ENCODE measurements at regions not wholly inside any gene's neighbourhood (a gene's known extent, or its start where the extent isn't known, plus 50 kb on each side); places are given as distances from the start of the nearest gene placed in this dataset.

DNA sequence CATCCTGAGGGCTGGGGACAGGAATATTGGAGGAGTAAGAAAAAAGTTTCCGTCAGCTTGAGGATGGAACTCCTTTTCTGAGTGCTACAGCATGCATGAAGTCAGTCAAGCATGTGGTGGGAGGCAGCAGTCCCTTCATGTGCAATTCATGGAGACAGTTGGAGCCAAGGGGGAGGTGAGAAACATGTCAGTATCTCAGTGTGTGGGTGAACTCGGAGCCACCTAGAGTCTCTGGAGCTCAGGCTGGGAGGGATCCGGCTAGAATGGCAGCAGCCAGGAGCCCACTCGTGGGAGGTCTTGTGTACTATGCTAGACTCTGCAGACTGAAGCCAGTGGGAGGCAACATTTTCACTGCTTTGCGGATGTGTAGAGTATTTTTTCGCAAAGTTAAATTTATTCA, 60.3 kb downstream of the AVPR1A start:
- DNase-seq (no peak), ATAC-seq (no peak)
- intact Hi-C loops (cut with DNase I), result no loop called here

DNA sequence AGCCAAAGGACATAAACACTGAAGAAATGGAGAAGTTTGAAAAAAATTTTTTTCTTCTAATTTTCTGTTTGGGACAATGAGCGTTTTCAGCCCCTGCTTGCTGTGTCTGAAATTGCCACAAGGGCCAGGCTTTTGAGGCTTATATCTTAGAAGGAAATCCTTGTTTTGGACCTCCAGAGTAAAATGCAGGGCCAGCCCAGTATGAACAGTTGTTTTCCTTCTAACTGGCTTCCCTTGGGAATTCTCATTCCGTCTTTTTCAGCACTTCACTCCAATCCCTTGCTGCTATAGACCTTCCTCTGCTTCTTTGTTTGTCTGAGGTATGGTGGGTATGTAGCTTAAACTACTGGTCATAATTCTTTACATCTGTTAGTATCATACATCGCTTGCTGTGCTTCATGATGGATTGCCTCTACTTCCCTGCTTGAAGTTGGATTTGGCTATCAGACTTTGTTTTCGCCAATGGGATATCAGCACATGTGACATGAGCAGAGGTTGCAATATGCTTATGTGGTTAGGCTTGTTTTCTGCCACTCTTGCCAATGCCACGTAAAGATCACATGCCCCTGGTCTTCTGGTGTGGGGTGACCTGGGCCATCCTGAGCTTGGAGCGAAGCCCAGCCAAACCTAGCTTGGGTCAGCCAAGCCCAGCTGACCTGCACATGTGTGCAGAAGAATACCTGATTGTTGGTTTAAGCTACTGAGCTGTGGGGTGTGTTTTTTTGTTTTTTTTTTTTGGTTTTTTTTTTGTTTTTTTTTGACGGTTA, 64.7 kb downstream of the AVPR1A start:
- DNase-seq (no peak), ATAC-seq (peak in 1 of 2 donors; percentile 50)
- intact Hi-C loops (cut with DNase I), result no loop called here

DNA sequence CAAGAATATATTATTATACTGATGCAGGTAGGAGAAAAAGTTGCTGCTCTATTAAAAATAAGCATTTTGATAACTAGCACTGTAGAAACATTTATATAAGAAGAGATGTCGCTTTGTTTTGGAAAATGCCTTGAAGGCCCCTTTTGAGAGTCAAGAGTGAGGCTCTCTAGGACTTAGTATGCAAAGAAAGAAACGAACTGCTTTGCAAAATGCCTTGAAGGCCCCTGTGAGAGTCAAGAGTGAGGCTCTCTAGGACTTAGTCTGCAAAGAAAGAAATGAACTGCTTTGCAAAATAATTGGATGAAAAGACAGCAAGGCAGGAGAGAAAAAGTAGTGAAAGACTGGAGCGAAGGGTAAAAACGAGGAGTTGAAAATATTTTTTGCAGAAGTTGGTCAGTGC, 65.9 kb downstream of the AVPR1A start:
- no peak for ATAC-seq
- no peak for DNase-seq
- intact Hi-C loops (cut with DNase I), result no loop called here

DNA sequence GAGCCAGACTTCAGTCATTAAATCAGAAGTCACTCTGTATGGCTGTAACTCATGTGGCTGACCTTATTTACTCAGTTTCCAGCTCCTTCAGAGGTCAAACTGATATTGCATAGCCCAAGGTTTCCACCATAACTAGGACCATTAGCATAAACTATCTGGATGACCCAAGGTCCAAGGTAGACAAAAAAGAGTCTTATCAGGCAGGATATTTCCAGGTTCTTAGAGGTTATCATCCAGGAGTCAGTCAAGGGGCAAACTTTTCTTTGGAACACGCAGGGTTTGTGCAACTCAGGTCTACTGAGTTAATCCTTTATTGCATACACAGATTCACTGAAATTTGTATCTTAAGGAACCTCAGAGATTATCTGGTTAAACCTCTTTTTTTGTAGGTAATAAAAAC, 66.5 kb downstream of the AVPR1A start:
- ATAC-seq (no peak), DNase-seq (no peak)
- intact Hi-C loops (cut with DNase I), result no loop called here

GRCh38 chr12:63083046-63083445, 68.0 kb downstream of the AVPR1A start:
- ATAC-seq, result no peak
- no peak for DNase-seq
- intact Hi-C loops (cut with DNase I), result no loop called here

DNA sequence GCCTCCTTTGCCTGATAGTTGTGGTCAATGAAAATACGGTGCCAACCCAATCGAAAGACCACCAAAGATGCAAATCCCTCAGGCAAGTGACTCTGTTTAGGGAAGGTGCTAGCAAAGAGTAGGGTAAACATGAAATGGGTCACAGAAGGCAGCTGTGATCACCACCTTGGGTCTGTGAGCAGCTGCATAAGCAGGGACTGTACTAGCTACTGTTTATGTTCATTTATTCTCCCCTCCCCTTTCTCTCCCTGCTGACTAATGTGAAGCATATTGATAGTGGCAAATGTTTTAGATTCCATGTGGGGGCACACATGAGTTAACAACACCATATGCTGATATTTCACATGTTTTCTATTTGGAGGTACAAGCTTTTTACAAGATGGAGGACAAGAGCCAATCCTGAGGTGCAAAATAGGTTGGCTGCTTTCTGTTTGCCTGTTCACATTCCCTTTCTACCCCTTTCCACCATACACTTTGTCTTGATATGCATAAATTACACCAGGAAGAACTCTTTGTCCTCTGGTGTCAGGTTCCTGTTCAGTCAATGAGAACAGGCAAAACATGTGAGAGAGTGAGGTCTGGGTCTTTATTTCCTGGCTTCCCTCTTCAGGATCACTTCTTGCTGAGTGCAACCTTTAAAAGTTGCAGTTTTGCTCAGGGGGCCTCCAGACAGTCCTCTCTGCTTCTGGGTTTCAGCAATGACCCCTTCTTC, 71.1 kb downstream of the AVPR1A start:
- intact Hi-C loops (cut with DNase I), result no loop called here
- no peak for ATAC-seq
- no peak for DNase-seq

DNA sequence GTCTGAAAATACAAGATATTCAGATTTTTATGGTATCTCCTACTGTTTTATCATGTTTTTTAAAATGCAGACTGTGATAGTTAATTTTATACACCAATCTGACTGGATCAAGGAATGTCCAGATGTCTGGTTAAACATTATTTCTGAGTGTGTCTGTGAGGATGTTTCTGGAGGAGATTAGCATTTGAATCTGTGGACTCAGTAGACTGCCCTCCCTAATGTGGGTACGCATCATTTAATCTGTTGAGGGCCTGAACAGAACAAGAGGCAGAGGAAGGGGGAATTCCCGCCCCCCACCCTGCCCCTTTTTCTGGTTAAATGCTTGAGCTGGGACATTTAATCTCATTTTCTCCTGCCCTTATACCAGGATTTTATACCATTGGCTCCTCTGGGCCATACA, 72.1 kb downstream of the AVPR1A start:
- no peak for DNase-seq
- intact Hi-C loops (cut with DNase I), result no loop called here
- no peak for ATAC-seq

DNA sequence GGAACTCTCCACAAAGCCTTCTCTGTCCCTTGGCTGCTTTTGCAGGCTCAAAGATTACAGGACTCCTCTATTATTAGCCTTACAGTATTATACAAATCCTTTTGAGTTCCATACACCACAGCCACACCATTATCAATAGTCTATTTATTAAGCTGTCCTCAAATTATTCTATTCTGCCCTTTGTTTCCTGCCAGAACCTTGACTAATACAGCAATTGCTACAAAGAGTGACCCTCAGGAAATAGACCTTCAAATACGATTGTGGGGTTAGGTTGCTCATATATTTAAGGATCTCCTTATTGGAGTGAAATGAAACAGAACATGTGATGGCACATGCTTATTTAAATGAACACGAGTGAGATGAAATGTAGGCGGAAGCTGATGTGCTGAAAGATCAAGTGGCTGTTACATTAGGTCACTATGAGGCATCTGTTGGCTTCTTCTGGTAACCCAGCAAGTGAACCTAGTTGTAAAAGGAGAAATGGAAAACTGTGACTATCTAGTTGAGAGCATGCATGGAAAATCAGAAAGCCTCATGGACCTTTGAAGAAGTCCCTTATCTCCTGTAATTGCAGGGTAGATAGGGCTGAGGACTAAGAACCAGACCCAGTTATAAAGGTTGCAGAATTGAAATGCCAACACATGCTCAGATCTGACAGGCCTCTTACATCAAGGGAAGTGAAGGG, 75.5 kb downstream of the AVPR1A start:
- no peak for ATAC-seq
- intact Hi-C loops (cut with DNase I), result no loop called here
- no peak for DNase-seq

- no peak for DNase-seq
- intact Hi-C loops (cut with DNase I), result no loop called here
- no peak for ATAC-seq
Observed at GRCh38 chr12:63070709-63071108, 80.3 kb downstream of the AVPR1A start.

- DNase-seq (no peak), ATAC-seq (no peak)
- intact Hi-C loops (cut with DNase I), result loop anchor here in 1 of 2 donors (5.0 kb wide), 2 partner anchors 258 to 488 kb away; no protein-coding TSS in a partner anchor
Observed at GRCh38 chr12:63069860-63070617, 81.0 kb downstream of the AVPR1A start.

GRCh38 chr12:63068857-63069442, 82.1 kb downstream of the AVPR1A start:
- no peak for ATAC-seq
- DNase-seq, result no peak
- intact Hi-C loops (cut with DNase I), result loop anchor here in 1 of 2 donors (5.0 kb wide), 2 partner anchors 257 to 487 kb away; no protein-coding TSS in a partner anchor

- ATAC-seq, result no peak
- DNase-seq, result no peak
- intact Hi-C loops (cut with DNase I), result loop anchor here in 1 of 2 donors (5.0 kb wide), 2 partner anchors 254 to 484 kb away; no protein-coding TSS in a partner anchor
Observed at GRCh38 chr12:63066782-63067181, 84.2 kb downstream of the AVPR1A start.

DNA sequence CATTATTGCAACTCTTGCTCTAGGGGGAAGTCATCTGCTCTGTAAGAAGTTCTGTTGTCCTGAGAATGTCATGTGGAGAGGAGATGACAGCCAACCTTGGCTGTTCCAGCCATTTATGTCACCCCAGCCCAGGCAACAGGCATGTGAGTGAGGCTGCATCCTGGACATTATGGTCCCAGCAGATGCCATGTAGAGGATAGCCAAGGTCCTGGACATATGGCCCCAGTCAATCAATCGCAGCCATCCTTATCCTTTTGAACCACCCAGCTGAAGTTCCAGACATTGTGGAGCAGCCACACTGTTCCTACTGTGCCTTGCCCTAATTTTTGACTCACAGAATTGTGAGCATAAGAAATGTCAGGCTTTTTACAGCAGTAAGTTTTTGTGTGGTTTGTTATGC, 84.9 kb downstream of the AVPR1A start:
- ATAC-seq, result no peak
- intact Hi-C loops (cut with DNase I), result loop anchor here in 1 of 2 donors (5.0 kb wide), 2 partner anchors 254 to 484 kb away; no protein-coding TSS in a partner anchor
- DNase-seq, result no peak

DNA sequence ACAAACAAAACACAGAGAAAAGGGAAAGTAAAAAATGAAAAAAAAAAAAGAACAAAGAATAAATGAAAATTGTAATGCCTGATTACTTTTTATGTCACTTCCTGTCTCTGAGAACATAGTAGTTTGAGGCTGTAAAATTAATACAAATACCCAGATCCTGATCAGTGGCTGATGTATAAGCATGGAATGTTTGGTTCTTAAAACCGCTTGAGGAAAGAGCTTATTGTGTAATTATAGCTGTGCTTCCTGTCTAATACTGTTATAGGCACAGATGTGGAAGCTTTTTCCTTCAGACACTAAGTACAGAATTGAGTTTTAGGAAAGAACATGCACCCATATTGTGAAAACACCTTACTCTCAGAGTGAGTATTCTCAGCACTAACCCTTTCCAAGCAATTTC, 86.9 kb downstream of the AVPR1A start:
- DNase-seq (no peak), ATAC-seq (no peak)
- intact Hi-C loops (cut with DNase I), result no loop called here

DNA sequence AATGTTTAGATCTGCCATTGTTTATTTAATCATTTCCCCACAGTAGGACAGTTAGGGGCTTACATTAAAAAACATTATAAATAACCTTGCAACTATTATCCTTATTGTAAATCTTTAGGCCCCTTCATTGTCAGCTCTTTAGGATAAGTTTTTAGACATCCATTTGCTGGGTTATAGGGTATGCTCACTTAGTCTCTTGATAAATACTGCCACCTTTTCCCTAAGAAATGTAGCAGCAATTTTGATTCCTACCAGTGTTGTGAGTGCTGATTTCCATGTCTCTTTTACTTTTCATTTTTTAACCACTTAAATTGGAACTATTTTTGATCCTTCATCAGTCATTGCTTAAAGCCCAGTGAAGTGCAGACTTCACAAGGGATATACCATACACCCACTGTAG, 94.4 kb downstream of the AVPR1A start:
- DNase-seq, result no peak
- intact Hi-C loops (cut with DNase I), result no loop called here

GRCh38 chr12:63052696-63053095, 98.3 kb downstream of the AVPR1A start:
- DNase-seq (no peak), ATAC-seq (no peak)
- intact Hi-C loops (cut with DNase I), result no loop called here

More for the DNA sequence above, 94.4 kb downstream of the AVPR1A start:
- ATAC-seq, result no peak

DNA sequence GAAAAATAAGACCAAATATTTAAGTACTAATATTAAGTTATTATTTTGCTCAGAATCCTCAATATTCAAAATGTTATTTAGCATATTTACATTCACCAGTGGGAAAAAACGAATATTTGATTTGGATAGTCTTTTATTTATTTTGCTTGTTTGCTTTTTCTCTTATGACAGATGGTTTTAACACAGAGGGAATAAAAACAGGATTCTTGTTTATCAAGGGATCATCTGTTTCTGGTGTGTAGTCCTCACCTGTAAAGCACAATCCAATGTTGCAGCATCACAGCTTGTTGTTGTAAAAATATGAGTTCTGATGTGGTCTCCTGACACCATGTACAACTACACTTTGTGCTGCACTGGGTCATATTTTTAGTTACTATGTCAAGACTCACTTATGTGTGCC, 103.9 kb downstream of the AVPR1A start:
- ATAC-seq (no peak), DNase-seq (no peak)
- intact Hi-C loops (cut with DNase I), result no loop called here

GRCh38 chr12:63045020-63045860, 105.8 kb downstream of the AVPR1A start:
- DNase-seq, result no peak
- intact Hi-C loops (cut with DNase I), result no loop called here
- peak; percentile 41 to 93 for ATAC-seq

All from left cardiac atrium (tissue), 4 donors.